ENCODE measurements at regions not wholly inside any gene's neighbourhood (a gene's known extent, or its start where the extent isn't known, plus 50 kb on each side); places are given as distances from the start of the nearest gene placed in this dataset.

DNA sequence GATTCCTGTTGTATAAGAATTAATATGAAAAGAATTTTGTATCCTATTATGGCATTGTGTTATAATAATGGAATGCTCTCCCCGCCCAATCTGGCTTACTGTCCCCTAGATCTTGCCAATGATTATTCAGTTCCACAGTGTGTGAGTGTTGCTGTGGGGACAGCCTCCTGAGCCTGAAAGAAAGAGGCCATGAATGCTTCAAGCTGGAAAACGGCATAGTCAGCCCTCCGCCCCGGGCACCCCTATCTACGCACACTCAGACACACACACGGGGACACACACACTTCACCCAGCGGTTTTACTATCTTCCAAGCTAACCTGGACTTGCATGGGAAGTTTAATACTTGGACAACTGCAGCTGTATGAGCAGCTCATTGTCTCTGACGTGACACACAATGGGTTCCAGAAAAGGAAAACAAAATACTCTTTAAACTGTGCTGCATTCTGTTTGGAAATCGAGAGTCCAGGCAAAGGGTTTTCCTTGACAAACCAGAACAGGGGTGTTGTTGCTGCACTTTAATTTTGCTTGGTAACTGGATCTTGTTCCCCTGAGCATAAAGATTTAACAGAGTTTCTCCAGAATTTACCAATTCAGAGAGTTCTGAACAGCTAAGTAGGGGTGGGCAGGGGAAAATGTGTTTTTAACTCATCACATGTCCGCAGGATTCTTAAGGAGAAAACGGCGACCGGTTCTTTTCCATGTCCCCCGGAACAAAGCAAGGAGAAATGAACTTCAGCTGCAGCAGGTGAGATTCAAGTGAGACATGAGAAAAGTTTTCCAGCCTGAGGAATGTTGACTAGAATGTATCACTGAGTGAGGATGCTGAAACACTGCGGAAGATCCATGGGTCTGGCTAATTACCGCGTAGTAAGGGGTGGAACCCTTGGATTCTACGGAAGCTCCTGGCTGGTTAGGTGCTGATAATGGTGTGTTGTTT is 472.9 kb downstream of the FOXO1 start:
- Histone ChIP-seq H3K36me3 (ENCODE audit: control insufficient read depth, low read depth, low read length) (no peaks in the 10 kb centered on the region), H3K27ac (ENCODE audit: low read length) (no peak overlapping the region), H3K27me3 (ENCODE audit: control insufficient read depth, insufficient read depth, low read length) (no peaks in the 10 kb centered on the region), H3K4me1 (ENCODE audit: control insufficient read depth, low read depth, low read length) (peaks cover 16% of the 10 kb centered on the region), H3K9me3 (ENCODE audit: control insufficient read depth, low read depth, low read length) (no peaks in the 10 kb centered on the region), H3K4me3 (ENCODE audit: low read length) (no peak overlapping the region), H3K9ac (ENCODE audit: low read length) (no peak overlapping the region)

- H3K27me3 ChIP-seq (ENCODE audit: control insufficient read depth, insufficient read depth, low read length), result no peaks in the 10 kb centered on the region
Observed at GRCh38 chr13:40194224-40194806, 472.1 kb downstream of the FOXO1 start.

GRCh38 chr13:40197049-40197448 is 469.4 kb downstream of the FOXO1 start:
- no peak overlapping the region for H3K9ac ChIP-seq (ENCODE audit: low read length)
- H3K4me1 ChIP-seq (ENCODE audit: control insufficient read depth, low read depth, low read length), result no peaks in the 10 kb centered on the region
- no peaks in the 10 kb centered on the region for H3K9me3 ChIP-seq (ENCODE audit: control insufficient read depth, low read depth, low read length)
- H3K27ac ChIP-seq (ENCODE audit: low read length), result no peak overlapping the region
- H3K4me3 ChIP-seq (ENCODE audit: low read length), result no peak overlapping the region
- H3K27me3 ChIP-seq (ENCODE audit: control insufficient read depth, insufficient read depth, low read length), result no peaks in the 10 kb centered on the region
- no peaks in the 10 kb centered on the region for H3K36me3 ChIP-seq (ENCODE audit: control insufficient read depth, low read depth, low read length)

More at GRCh38 chr13:40194224-40194806, 472.1 kb downstream of the FOXO1 start:
- H3K27ac ChIP-seq (ENCODE audit: low read length), result no peak overlapping the region
- H3K4me1 ChIP-seq (ENCODE audit: control insufficient read depth, low read depth, low read length), result peaks cover 16% of the 10 kb centered on the region
- H3K4me3 ChIP-seq (ENCODE audit: low read length), result no peak overlapping the region
- no peaks in the 10 kb centered on the region for H3K36me3 ChIP-seq (ENCODE audit: control insufficient read depth, low read depth, low read length)
- H3K9ac ChIP-seq (ENCODE audit: low read length), result no peak overlapping the region
- no peaks in the 10 kb centered on the region for H3K9me3 ChIP-seq (ENCODE audit: control insufficient read depth, low read depth, low read length)

DNA sequence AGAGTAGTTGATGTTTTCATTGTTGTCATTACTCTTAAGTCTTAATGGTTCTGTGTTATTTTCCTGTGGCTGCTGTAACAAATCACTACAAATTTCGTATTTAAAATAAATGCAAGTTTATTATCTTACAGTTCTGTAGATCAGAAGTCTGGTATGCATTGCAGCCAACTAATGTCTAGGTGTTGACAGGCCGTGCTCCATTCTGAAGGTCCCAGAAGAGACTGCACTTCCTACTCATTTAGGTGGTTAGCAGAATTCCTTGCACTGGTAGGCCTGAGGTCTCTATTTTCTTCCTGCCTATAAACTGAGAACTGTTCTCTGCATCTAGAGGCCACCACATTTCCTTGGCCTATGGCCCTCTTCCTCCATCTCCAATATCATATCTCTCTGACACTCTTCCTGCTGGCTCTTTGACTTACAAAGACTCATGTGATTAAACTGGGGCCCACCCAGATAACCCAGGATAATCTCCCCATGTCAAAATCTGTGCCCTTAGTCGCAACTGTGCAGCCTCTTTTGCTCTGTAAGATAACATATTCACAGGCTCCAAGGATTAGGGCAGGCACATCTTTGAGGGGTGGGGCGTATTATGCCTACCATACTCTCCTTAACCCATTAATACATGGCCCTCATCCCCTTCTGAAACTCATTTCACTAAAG is 468.4 kb downstream of the FOXO1 start:
- Histone ChIP-seq H3K27ac (ENCODE audit: low read length) (no peak overlapping the region), H3K36me3 (ENCODE audit: control insufficient read depth, low read depth, low read length) (no peaks in the 10 kb centered on the region), H3K9ac (ENCODE audit: low read length) (no peak overlapping the region), H3K4me3 (ENCODE audit: low read length) (no peak overlapping the region), H3K4me1 (ENCODE audit: control insufficient read depth, low read depth, low read length) (no peaks in the 10 kb centered on the region), H3K9me3 (ENCODE audit: control insufficient read depth, low read depth, low read length) (no peaks in the 10 kb centered on the region), H3K27me3 (ENCODE audit: control insufficient read depth, insufficient read depth, low read length) (no peaks in the 10 kb centered on the region)

GRCh38 chr13:40200273-40200978 is 466.0 kb downstream of the FOXO1 start:
- Histone ChIP-seq H3K9me3 (ENCODE audit: control insufficient read depth, low read depth, low read length) (no peaks in the 10 kb centered on the region), H3K9ac (ENCODE audit: low read length) (no peak overlapping the region), H3K36me3 (ENCODE audit: control insufficient read depth, low read depth, low read length) (no peaks in the 10 kb centered on the region), H3K4me3 (ENCODE audit: low read length) (no peak overlapping the region), H3K27me3 (ENCODE audit: control insufficient read depth, insufficient read depth, low read length) (no peaks in the 10 kb centered on the region), H3K27ac (ENCODE audit: low read length) (no peak overlapping the region), H3K4me1 (ENCODE audit: control insufficient read depth, low read depth, low read length) (no peaks in the 10 kb centered on the region)

GRCh38 chr13:40204246-40204645 is 462.2 kb downstream of the FOXO1 start:
- Histone ChIP-seq H3K36me3 (ENCODE audit: control insufficient read depth, low read depth, low read length) (no peaks in the 10 kb centered on the region), H3K4me1 (ENCODE audit: control insufficient read depth, low read depth, low read length) (no peaks in the 10 kb centered on the region), H3K9me3 (ENCODE audit: control insufficient read depth, low read depth, low read length) (no peaks in the 10 kb centered on the region)

GRCh38 chr13:40205771-40206240 is 460.6 kb downstream of the FOXO1 start:
- no peaks in the 10 kb centered on the region for H3K27me3 ChIP-seq (ENCODE audit: control insufficient read depth, insufficient read depth, low read length)
- no peak overlapping the region for H3K27ac ChIP-seq (ENCODE audit: low read length)
- no peaks in the 10 kb centered on the region for H3K4me1 ChIP-seq (ENCODE audit: control insufficient read depth, low read depth, low read length)
- H3K36me3 ChIP-seq (ENCODE audit: control insufficient read depth, low read depth, low read length), result no peaks in the 10 kb centered on the region
- H3K9ac ChIP-seq (ENCODE audit: low read length), result no peak overlapping the region
- no peak overlapping the region for H3K4me3 ChIP-seq (ENCODE audit: low read length)
- no peaks in the 10 kb centered on the region for H3K9me3 ChIP-seq (ENCODE audit: control insufficient read depth, low read depth, low read length)

More at GRCh38 chr13:40204246-40204645, 462.2 kb downstream of the FOXO1 start:
- Histone ChIP-seq H3K4me3 (ENCODE audit: low read length) (no peak overlapping the region), H3K27me3 (ENCODE audit: control insufficient read depth, insufficient read depth, low read length) (no peaks in the 10 kb centered on the region), H3K27ac (ENCODE audit: low read length) (no peak overlapping the region), H3K9ac (ENCODE audit: low read length) (no peak overlapping the region)

DNA sequence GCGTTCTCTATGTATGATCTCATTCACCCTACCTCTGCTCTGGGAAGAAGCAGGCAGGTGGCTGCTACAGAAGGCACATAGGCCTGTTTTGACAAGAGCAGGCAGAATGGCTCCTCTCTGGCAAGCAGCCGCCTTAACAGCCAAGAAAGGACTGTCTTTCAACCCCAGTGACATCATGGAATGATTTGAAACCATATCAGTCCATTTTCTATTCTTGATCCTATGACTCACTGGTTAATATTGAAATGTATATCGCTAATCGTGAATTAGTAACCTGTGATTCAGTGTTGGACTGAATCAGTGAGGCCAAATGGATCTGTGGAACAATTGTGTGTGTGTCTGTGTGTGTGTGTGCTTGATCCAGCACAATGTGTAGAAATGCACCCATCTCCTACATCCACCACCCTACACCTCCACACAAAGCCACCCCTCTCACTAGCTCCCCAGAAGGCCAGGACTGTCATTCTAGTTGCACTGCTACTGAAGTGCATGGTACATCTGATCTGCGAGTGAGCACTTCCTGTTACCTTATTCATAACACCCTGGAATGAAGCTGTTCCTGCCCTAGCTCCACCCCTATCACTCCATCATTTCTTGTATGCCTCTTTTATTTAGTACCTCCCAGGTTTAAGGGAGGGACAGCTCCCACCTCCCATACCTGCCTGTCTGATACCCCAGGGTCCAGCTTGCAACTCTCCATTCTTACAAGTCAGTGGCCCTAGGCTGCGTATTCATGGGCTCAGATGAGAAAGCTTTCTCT is 460.0 kb downstream of the FOXO1 start:
- Histone ChIP-seq H3K36me3 (ENCODE audit: control insufficient read depth, low read depth, low read length) (no peaks in the 10 kb centered on the region), H3K27me3 (ENCODE audit: control insufficient read depth, insufficient read depth, low read length) (no peaks in the 10 kb centered on the region), H3K9ac (ENCODE audit: low read length) (no peak overlapping the region), H3K27ac (ENCODE audit: low read length) (no peak overlapping the region), H3K9me3 (ENCODE audit: control insufficient read depth, low read depth, low read length) (no peaks in the 10 kb centered on the region), H3K4me1 (ENCODE audit: control insufficient read depth, low read depth, low read length) (no peaks in the 10 kb centered on the region), H3K4me3 (ENCODE audit: low read length) (no peak overlapping the region)

- Histone ChIP-seq H3K9me3 (ENCODE audit: control insufficient read depth, low read depth, low read length) (no peaks in the 10 kb centered on the region), H3K36me3 (ENCODE audit: control insufficient read depth, low read depth, low read length) (no peaks in the 10 kb centered on the region), H3K4me3 (ENCODE audit: low read length) (no peak overlapping the region), H3K27me3 (ENCODE audit: control insufficient read depth, insufficient read depth, low read length) (no peaks in the 10 kb centered on the region), H3K4me1 (ENCODE audit: control insufficient read depth, low read depth, low read length) (no peaks in the 10 kb centered on the region), H3K9ac (ENCODE audit: low read length) (no peak overlapping the region), H3K27ac (ENCODE audit: low read length) (no peak overlapping the region)
Observed at GRCh38 chr13:40207001-40207478, 459.4 kb downstream of the FOXO1 start.

GRCh38 chr13:40208517-40208916 is 457.9 kb downstream of the FOXO1 start:
- Histone ChIP-seq H3K4me1 (ENCODE audit: control insufficient read depth, low read depth, low read length) (no peaks in the 10 kb centered on the region), H3K9me3 (ENCODE audit: control insufficient read depth, low read depth, low read length) (no peaks in the 10 kb centered on the region), H3K36me3 (ENCODE audit: control insufficient read depth, low read depth, low read length) (no peaks in the 10 kb centered on the region), H3K27me3 (ENCODE audit: control insufficient read depth, insufficient read depth, low read length) (no peaks in the 10 kb centered on the region), H3K9ac (ENCODE audit: low read length) (no peak overlapping the region), H3K4me3 (ENCODE audit: low read length) (no peak overlapping the region), H3K27ac (ENCODE audit: low read length) (no peak overlapping the region)
